ENCODE measurements at regions not wholly inside any gene's neighbourhood (a gene's known extent, or its start where the extent isn't known, plus 50 kb on each side); places are given as distances from the start of the nearest gene placed in this dataset.

DNA sequence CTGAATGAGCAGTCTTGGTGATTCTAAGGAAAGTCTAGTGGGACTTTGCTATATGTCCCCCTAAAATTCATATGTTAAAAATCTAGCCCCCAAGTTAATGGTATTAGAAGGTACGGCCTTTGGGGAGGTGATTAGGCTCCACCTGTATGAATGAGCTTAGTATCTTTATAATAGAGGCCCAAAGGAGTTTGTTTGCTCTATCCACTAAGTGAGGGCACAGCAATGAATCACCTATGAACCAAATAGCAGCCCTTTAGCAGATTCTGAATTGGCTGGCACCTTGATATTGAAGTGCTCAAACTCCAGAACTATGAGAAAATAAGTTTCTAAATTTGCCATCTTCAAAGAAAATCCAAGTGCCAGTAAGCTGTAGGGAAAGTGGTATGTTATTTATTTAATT lies 187.9 kb downstream of the SUCNR1 start:
- TF ChIP-seq, protein P1, sequence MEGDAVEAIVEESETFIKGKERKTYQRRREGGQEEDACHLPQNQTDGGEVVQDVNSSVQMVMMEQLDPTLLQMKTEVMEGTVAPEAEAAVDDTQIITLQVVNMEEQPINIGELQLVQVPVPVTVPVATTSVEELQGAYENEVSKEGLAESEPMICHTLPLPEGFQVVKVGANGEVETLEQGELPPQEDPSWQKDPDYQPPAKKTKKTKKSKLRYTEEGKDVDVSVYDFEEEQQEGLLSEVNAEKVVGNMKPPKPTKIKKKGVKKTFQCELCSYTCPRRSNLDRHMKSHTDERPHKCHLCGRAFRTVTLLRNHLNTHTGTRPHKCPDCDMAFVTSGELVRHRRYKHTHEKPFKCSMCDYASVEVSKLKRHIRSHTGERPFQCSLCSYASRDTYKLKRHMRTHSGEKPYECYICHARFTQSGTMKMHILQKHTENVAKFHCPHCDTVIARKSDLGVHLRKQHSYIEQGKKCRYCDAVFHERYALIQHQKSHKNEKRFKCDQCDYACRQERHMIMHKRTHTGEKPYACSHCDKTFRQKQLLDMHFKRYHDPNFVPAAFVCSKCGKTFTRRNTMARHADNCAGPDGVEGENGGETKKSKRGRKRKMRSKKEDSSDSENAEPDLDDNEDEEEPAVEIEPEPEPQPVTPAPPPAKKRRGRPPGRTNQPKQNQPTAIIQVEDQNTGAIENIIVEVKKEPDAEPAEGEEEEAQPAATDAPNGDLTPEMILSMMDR (IDR thresholded peaks at IDR 0.05; ENCODE audit: borderline replicate concordance, extremely low read depth, low read length, poor library complexity, severe bottlenecking), result no peak
- TF ChIP-seq EZH2 (IDR thresholded peaks at IDR 0.05; ENCODE audit: borderline replicate concordance, low read depth, low read length, severe bottlenecking), result no peak

Measured in DND-41 (cell line).